GM12878 (cell line): ENCODE measurements at regions not wholly inside any gene's neighbourhood (a gene's known extent, or its start where the extent isn't known, plus 50 kb on each side); places are given as distances from the start of the nearest gene placed in this dataset.

ENCODE experiments used
- ATF3 ChIP-seq: IDR thresholded peaks from 2 replicates; pipeline ENCODE4 v1.6.1; 2011; ENCODE audit warnings: low read depth, mild to moderate bottlenecking, low read length, moderate library complexity, borderline replicate concordance; ENCODE audit errors: extremely low read depth
- BCL11A ChIP-seq: IDR thresholded peaks from 2 replicates; pipeline ENCODE4 v1.6.1; 2011; ENCODE audit warnings: low read depth, low read length
- BRCA1 ChIP-seq: IDR thresholded peaks from 2 replicates; pipeline ENCODE4 v1.6.1; 2011; ENCODE audit warnings: low read depth, low read length, improper control_type of control experiment
- CTCF ChIP-seq, 3 experiments: IDR thresholded peaks in 2 of 3; conservative IDR thresholded peaks in 1 of 3; 2 replicates each; pipeline ENCODE4 v1.5.1; 2011; ENCODE audit warnings: low read depth in 3 of 3, low read length in 3 of 3, mild to moderate bottlenecking in 3 of 3, control low read depth in 2 of 3, moderate library complexity in 2 of 3, inconsistent platforms in 1 of 3, mixed read lengths in 1 of 3; ENCODE audit not compliant: control insufficient read depth in 2 of 3, insufficient read depth in 1 of 3; ENCODE audit errors: extremely low read depth in 1 of 3
- EGR1 ChIP-seq, 2 experiments: IDR thresholded peaks; 1 replicate in 1 of 2; 2 replicates in 1 of 2; pipeline ENCODE4 v1.6.1; 2011 to 2012; ENCODE audit warnings: low read depth in 2 of 2, low read length in 2 of 2, borderline replicate concordance in 1 of 2, mild to moderate bottlenecking in 1 of 2, moderate library complexity in 1 of 2
- GABPA ChIP-seq: IDR thresholded peaks from 2 replicates; pipeline ENCODE4 v1.6.1; 2014; ENCODE audit warnings: antibody characterized with exemption, low read depth, mild to moderate bottlenecking, inconsistent platforms
- NFYB ChIP-seq: IDR thresholded peaks from 2 replicates; pipeline ENCODE4 v1.6.1; 2011; ENCODE audit warnings: low read depth, mild to moderate bottlenecking, low read length, improper control_type of control experiment, moderate library complexity; ENCODE audit not compliant: insufficient read depth
- TAF1 ChIP-seq: IDR thresholded peaks from 2 replicates; pipeline ENCODE4 v1.6.1; 2011; ENCODE audit warnings: mild to moderate bottlenecking, low read depth, low read length, borderline replicate concordance

GRCh38 chr20:39592371-39592770 lies 630.2 kb downstream of the DHX35 start:
- no peak for TF ChIP-seq CTCF (IDR thresholded peaks at IDR 0.05 in 2 of 3, conservative IDR thresholded peaks at IDR 0.05 in 1 of 3; ENCODE audit: control insufficient read depth in 2 of 3, extremely low read depth in 1 of 3, insufficient read depth in 1 of 3, low read depth in 3 of 3, low read length in 3 of 3)
- TF ChIP-seq TAF1 = no peak
- TF ChIP-seq BCL11A = no peak
- no peak for TF ChIP-seq GABPA
- TF ChIP-seq NFYB = no peak
- TF ChIP-seq BRCA1 = no peak
- TF ChIP-seq EGR1 (IDR thresholded peaks at IDR 0.05; ENCODE audit: borderline replicate concordance in 1 of 2, low read depth in 2 of 2, low read length in 2 of 2) = no peak
- no peak for TF ChIP-seq ATF3
